NCI-H345 treated with DMSO at 0.1 percent for 48 hours (cell line): ENCODE measurements at regions not wholly inside any gene's neighbourhood (a gene's known extent, or its start where the extent isn't known, plus 50 kb on each side); places are given as distances from the start of the nearest gene placed in this dataset.

ENCODE experiments used
- DNase-seq: peaks from one replicate; lab custom pipeline; 2025; ENCODE audit not compliant: unreplicated experiment; lab: John Stamatoyannopoulos, UW

- DNase-seq = no peak
Observed at GRCh38 chr6:119575721-119576120, 226.2 kb upstream of the MAN1A1 start.

DNA sequence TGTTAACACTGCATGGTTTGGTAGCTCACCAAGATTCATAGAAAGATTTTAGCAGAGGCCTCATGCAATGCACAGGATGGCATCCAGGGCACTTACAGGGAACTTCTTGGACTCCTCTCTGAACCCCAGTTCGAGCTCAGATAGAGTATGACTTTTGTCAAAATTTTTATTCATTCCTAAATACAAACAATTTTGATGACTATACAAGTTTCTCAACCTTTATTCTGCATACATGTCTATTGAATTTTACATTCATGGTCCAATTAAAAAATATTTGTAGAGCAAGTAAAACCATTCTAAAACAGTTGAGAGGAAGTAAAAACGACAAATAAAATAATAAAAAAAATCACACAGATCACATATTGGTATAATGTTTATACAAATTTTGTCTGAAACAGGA is 219.0 kb upstream of the MAN1A1 start:
- DNase-seq = no peak

GRCh38 chr6:119566546-119567260 is 217.1 kb upstream of the MAN1A1 start:
- no peak for DNase-seq

- DNase-seq = no peak
Observed at GRCh38 chr6:119565893-119566292, 216.3 kb upstream of the MAN1A1 start.

- no peak for DNase-seq
Observed at GRCh38 chr6:119562168-119562567, 212.6 kb upstream of the MAN1A1 start.

GRCh38 chr6:119559586-119559985 is 210.0 kb upstream of the MAN1A1 start:
- no peak for DNase-seq

DNA sequence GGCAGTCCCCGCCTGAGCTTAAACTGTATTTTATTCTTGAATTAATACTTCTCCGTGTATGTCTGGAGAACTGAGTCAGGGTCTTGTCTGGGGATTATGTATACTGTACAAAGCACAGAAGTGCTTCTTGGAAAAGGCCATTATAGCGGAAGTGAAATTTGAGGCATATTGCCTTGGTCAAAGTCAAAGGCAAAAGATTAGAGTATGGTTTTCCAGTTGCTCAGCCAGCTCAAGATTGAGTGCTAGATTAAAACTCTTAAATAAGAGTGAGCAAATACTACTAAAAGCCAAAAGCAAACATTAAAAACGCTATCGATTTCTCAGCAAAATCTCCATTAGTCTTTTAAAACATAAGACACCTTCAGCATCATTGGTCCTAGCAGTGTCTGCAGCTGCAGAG is 207.7 kb upstream of the MAN1A1 start:
- no peak for DNase-seq

- DNase-seq = no peak
Observed at GRCh38 chr6:119552021-119552420, 202.5 kb upstream of the MAN1A1 start.

DNA sequence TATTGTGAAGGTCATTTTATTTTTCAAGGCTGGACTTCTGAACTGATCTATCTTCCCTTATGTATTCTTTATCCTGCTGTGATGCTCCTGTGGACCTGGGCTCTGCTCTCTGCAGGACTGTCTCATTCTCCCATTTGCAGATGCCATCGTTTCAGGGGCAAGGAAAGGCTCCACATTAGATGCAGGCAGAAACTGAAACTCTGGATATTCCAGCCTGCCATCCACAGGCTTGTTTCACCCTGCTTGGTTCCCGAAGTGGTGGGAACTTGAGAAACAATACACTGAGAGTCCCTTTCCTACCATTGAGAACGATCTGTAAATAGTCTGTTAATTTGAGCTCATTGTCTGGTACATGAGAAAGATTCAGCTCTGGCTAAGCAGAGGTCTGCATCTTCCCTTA is 197.5 kb upstream of the MAN1A1 start:
- DNase-seq = no peak

DNA sequence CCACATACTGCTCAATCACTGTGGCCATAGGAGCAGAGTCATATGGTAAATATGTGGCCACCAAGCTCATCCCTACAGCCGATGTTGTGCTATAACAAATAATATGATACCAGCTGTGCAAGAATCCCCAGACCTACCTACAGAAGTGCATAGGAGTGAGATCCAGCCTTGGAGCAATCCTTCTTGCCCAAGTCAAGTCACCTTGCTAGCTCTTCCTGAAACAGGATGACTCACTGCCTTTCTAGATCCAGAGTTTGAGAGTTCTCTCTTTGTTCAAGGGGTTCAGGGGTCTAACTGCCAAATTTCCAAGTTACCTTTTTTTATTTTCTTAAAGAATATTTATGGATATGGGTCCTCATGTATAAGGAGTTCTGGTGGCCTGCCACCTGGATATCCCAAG is 195.7 kb upstream of the MAN1A1 start:
- no peak for DNase-seq

DNA sequence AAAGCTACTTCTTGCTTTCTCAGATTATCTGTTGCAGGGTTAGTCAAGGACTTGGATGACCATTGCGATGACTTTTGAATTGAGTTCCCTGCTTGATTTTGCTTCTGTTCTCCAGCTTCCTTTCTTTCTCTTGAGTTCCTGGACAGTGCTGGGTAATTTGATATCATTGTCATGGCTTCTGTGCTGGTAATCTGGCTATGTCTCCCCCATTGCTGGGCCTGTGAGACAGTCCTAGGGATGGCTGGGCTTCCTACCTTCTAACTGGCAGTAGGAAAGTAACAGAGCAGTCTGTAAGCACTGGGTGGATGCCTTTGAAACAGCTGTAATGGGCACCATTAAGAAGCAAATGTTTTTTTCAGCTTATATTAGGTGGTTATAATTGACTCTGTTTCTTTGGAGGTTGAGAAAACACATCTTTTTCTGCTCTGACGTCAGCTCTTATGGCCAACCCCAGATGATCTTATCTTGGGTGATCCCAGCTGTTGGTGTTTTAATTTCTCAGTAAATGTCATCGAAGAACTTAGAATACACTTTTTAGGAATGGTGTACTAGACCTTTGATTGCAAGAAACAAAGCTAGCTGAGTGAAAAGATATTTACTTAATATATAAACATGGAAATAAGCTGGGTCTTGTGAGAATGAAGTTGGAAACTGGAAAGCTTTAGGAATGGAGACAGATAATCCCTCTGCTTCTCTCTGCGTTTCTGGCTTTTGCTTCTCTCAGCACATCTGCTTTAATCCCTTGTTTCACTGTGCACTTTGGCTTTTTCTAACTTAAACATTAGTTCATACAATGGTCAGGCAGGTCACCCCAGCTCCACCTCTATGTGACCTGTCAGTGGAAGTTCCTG is 195.0 kb upstream of the MAN1A1 start:
- DNase-seq = no peak

DNA sequence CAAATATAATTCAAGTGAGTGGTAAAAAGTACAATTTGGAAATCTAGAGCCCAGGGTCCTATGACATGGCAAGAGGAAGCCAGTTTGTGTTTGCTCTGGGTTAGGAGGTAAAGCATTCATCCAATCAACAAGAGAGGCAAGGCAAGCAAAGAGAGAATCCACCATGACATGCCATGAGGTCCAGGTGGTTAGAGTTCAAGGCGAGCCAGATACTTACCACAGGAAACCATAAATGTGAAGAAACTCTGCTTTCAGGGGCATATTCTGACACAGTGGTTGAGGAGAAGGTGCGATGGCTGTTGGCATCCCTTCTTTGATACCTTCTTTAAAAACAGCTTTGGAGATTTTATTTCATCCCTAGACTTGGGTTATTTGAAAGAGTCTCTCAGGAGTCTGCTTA is 193.8 kb upstream of the MAN1A1 start:
- no peak for DNase-seq

GRCh38 chr6:119542037-119542436 is 192.5 kb upstream of the MAN1A1 start:
- no peak for DNase-seq

DNA sequence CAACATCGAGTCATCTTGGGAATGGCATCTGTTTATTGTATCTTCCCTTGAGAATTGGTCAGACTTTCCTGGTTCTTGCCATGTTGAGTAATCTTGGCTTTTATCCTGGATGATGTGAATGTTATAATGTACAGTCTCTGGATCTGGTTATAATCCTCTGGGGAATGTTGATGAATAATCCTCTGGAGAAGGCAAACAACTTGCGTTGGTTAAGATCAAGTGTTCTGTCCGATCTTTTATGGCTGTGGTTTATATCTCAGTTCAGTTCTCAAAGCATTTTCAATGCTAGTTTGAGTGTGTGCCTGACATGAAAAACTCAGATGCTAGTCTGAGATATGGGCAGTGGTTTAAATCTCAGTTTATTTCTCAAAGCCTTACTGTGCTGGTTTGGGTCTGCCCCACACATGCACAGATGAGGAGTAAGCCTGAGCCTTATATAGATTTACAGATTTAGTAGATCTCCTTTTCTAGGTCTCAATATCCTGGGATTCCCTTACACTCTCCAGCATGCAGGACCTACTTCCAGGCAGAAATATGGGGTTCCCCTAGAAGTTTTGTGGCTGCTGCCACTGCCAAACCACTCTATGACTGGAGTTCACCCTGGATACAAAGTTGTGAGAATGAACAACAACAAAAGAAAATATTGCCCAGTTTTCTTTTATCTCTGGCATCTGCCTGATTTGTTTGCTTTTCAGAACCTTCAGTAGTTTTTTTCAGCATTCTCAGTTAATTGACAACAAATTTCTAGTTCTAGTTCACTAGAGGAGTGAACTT is 191.8 kb upstream of the MAN1A1 start:
- no peak for DNase-seq

DNA sequence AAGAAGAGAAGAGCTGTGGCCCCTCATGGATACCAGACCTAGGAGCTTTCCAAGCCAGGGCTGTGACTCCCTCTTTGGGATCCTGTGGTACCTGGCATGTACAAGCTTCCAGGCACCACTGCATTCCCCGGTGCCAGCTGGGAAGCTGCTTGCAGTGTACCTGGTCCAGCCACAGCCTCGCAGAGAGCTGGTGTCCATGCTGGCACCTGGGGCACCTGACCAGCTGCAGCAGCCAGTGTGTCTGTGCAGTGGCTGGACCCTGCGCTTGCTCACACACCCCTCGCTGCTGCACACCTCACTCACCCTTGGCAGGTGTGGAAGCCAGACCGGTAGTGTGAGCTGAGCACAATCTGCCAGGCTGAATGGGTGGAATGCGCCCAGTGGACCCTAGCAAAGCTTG is 190.9 kb upstream of the MAN1A1 start:
- DNase-seq = no peak

DNA sequence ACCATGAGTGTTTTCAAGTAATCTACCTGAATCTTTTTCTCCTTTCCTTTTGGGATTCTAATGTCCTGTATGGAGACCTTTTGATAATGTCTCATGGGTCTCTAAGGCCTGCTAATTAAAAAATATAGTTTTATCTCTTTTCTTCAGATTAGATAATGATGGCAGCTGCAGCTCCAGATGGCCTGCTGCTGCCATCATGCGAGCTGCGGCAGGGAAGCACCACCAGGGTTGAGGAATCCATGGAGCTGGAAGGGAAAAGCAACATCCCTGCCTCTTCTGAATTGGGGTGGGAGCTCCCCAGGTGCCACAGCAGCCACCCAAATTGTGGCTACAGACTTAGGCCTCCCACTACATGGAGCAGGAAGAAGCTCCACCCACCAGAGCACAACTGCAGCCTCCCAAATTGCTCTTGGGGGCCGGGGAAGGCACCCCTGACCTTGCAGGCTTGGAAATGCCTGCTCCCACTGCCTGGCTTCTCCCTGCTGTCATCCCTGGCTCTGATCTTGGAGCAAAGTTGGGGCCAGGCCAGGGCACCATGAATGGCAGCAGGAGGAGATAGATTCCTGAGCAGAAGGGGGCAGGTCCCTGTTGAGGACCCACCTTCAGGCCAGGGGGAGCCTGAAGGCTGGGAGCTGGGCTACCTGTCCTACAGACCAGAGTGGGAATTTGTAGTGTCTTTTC is 189.6 kb upstream of the MAN1A1 start:
- no peak for DNase-seq

GRCh38 chr6:119536666-119537065 is 187.1 kb upstream of the MAN1A1 start:
- no peak for DNase-seq

GRCh38 chr6:119535332-119535731 is 185.8 kb upstream of the MAN1A1 start:
- no peak for DNase-seq

- no peak for DNase-seq
Observed at GRCh38 chr6:119533603-119534279, 184.2 kb upstream of the MAN1A1 start.

DNA sequence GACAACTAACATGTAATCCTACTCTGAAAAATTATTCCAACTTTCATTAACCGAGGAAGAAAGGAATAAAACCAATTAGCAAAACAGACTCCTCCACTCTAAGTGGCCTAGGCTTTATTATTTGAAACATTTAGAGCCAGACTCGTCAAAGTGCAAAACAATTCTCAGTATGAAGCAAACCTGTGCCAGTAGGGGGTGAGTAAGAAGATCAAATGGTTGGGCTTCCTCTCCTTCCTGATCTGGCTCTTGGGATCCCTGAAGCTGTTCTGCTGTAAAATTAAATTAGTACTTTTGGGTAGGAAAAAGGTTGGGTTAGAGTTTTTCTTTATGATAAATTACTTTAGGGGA is 177.6 kb upstream of the MAN1A1 start:
- no peak for DNase-seq
